Peyer's patch (tissue), 4 donors: ENCODE measurements at regions not wholly inside any gene's neighbourhood (a gene's known extent, or its start where the extent isn't known, plus 50 kb on each side); places are given as distances from the start of the nearest gene placed in this dataset.

Experiments used
- POLR2A ChIP-seq, 2 donors: fragments of 450-650 bp; IDR thresholded peaks; one replicate each; pipeline ENCODE4 v1.5.1; 2017; ENCODE audit warnings: antibody characterized with exemption in 2 of 2, mild to moderate bottlenecking in 2 of 2, moderate library complexity in 2 of 2
- TF ChIP-seq, protein P1 (sequence below), 6 experiments: fragments of 450-650 bp in 4 of 6; fragments of 200-600 bp in 2 of 6; sonication (generic) in 1 of 6; IDR thresholded peaks; one replicate each; pipeline ENCODE4 v1.5.1; 2017 to 2019; ENCODE audit warnings: antibody characterized with exemption in 6 of 6, mild to moderate bottlenecking in 3 of 6, moderate library complexity in 1 of 6

- TF ChIP-seq, protein P1, sequence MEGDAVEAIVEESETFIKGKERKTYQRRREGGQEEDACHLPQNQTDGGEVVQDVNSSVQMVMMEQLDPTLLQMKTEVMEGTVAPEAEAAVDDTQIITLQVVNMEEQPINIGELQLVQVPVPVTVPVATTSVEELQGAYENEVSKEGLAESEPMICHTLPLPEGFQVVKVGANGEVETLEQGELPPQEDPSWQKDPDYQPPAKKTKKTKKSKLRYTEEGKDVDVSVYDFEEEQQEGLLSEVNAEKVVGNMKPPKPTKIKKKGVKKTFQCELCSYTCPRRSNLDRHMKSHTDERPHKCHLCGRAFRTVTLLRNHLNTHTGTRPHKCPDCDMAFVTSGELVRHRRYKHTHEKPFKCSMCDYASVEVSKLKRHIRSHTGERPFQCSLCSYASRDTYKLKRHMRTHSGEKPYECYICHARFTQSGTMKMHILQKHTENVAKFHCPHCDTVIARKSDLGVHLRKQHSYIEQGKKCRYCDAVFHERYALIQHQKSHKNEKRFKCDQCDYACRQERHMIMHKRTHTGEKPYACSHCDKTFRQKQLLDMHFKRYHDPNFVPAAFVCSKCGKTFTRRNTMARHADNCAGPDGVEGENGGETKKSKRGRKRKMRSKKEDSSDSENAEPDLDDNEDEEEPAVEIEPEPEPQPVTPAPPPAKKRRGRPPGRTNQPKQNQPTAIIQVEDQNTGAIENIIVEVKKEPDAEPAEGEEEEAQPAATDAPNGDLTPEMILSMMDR (IDR thresholded peaks at IDR 0.05) = no peak
- no peak for TF ChIP-seq POLR2A (IDR thresholded peaks at IDR 0.05)
These were observed 97.0 kb upstream of the PDHA2 start for GRCh38 chr4:95742872-95743271.
